GF-D8 (cell line): ENCODE measurements at regions not wholly inside any gene's neighbourhood (a gene's known extent, or its start where the extent isn't known, plus 50 kb on each side); places are given as distances from the start of the nearest gene placed in this dataset.
A peak's percentile ranks its signal among the peaks of the same experiment; 100 is the strongest.

ENCODE experiments used
- DNase-seq: peaks from one replicate; lab custom pipeline; 2025; lab: John Stamatoyannopoulos, UW

DNA sequence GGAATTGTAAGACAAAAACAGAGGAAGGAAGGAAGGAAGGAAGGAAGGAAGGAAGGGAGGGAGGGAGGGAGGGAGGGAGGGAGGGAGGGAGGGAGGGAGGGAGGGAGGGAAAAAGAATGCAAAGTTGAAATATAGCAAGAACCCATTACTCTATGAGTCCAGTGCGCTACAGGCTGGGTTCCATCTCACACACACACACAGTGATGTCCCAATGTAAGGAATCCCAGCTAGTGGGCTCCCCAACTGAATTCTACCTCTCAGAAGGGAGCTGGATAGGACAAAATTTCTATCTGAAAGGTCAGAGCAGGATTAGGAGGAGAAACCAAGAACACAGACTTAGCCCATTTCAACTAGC, 173.4 kb downstream of the DAD1 start:
- no peak for DNase-seq

DNA sequence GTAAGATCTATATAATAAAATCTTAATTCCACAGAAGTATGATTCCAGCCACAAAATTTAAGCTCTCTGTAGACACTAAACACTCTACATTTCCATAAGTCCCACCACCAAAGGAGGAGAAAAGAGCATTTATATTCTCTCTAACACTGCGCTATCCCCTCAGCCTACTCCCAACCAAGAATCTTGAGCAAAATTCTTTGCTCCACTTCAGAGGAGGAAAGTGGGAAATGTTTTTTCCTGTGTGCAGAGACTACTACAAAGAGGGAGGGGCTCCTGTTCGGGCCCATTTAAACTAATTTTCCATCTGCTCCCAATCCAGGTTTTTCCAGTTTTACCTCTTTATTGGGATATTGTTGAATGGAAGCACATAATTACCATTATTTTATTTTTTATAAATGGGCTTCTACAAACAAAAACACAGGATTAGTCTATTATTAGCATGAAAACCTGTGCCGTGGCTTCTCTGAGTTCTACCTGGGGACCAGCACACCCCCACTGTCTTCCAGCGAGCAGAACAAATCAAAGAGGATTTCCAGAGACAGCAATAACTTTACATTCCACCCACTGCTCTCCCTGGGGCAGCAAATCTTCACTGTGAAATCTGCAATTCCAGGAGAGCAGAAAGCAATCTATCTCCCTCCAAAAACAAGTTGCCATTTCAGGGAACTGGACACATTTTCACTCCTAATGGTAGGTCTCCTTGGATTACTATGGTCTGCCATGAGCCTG, 174.0 kb downstream of the DAD1 start:
- no peak for DNase-seq

DNA sequence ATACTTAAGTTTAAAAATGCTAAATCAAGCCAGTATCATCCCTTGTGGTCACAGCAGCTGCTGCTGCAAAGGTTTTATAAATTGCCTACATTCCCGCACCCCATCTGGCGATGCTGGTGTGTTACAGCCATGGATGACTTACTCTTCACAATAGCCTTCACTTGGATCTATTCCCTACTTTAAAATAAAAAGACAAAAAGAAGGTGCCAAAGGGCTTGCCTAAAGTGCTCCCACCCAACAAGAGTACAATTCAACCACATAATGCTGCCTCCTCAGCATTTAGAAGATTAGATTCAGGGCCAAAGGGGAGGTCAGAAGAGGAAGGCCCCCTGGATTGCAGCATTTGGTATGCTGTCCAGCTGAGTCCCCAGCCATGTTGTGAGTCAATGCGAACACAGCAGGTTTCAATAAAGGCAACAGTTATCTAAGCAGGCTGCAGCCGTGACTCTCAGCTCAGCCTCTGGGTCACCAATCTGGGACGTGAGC, 176.1 kb downstream of the DAD1 start:
- no peak for DNase-seq

DNA sequence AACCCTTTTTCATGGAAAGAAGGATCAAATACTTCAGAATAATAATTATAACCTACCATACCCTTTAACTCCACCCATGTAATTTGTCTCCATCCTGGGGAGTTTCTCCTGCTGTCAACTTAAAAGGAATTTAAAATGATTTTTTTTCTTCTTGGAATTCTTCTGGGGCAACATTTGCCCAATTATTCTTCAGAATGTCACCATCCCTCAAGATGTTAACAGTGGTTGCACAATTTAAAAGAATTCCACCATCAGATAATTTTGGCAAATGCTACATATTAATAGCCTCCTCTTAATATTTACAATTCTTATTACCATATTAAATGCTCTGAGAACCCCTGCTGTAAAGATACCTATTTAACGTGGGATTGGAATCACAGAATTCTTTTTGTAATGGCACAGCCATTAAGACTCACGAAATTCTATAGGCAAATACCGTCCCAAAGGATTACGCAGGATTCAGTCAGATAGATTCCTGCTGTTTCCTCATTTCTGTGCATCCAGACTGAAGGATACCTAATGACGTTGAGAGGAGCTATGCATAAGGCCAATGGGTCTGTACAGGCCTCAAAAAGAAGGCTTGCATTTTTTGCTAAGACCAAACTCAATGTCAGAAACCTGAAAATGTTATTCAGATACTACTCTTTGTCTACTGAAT, 177.5 kb downstream of the DAD1 start:
- no peak for DNase-seq

DNA sequence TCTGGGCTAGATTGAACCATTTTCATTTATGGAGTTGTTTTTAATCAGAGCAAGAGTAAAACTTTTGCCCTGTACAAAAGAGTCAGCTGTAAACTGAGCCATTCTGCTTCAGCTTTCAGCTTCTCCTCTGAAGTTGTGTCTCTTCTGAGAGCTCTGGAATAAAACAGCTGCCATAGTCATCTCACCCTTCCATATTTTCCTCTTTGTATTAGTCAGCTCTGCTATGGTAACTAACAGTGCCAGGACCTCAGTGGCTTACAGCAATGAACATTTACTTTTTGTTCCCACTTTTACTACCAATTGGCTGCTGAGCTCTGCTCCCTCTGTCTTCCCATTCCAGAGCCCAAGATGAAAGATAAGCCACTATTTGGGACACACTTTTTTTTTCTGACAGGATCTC, 178.5 kb downstream of the DAD1 start:
- no peak for DNase-seq

DNA sequence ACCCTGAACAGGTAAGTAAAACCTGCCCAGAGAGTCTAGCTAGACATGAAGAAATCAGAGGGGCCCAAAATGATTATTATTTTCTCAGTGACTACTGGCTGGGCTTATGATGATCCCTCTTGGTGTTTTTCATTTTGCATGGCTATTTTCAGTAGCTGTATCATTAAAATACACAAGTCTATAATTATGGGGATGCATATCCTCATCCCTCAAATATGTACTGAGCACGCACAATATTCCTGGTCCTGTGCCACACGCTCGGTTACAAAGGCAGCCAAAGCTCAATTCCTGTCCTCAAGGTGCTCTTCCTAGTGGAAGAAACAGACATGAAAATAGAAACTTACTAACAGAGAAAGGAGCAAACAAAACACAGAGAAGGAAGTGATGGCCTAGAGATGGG, 180.0 kb downstream of the DAD1 start:
- DNase-seq, result no peak

DNA sequence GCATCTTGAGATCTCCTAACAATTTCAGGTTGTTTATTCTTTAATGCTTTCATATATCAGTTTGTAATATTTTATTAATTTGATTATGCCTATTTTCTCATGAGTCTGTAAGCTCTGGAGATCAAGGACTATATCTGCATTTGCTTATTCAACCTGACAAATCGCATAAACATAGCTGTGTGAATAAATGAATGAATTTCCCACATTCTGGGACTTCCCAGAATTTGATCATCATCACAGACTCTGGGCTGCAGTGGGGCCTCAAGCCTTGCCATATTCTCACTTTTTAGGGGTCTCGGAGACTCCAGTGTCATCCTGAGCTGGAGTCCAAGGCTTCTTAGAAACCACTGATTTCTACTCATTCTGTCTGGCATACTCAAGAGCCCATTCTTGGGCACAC, 180.5 kb downstream of the DAD1 start:
- DNase-seq, result no peak

DNA sequence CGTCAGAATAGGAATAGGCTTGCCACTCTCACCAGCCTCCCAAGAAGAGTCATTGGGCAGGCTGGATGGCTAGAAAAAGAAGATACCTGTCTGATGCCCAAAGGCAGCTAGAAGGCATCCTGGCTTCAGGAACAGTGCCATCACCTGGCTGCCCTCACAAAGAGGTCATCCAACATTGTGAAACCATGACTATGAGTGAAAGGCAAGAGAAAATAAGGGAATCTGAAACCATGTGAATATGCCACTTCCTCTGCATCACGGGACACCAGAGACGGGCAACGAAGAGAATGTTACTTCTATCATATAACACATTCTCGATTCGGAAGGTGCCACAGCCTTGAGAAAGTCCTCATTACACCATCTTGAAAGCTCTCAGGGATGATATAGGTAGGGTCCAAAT, 182.0 kb downstream of the DAD1 start:
- no peak for DNase-seq

DNA sequence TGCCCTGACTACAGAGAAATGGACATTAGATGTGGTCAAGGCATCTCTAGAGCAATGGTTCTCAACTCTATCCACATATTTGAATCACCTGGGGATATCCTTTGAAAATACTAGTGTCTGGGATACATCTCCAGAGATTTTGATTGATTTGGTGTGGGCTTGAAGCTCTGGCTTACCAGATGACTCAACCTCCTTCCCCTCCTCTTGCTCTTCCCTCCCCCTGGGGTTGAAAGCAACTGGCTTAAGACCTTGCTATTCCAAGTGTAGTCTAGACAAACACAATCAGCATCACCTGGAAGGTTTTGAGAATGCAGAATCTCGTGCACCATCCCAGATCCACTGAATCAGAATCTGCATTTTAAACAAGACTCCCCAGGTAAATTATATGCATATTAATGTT, 183.8 kb downstream of the DAD1 start:
- no peak for DNase-seq

DNA sequence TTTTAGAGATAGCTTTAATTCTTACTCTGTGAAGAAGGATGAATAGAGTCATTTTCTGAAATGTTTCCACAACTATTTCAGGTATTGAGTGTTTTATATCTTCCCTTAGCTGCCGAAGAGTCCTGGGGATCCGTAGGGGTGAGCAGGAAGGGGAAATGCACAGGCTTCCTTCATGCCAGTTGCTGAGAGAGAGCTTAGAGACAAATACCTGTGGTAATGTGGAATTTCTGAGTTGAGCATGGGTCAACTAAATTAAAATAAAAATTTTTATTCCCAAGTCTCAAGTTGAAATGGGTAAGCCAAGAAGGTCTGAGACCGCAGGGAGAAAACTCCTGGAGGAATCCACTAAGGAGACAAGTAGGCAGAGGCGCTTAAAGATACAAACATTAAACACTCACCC, 185.7 kb downstream of the DAD1 start:
- no peak for DNase-seq

DNA sequence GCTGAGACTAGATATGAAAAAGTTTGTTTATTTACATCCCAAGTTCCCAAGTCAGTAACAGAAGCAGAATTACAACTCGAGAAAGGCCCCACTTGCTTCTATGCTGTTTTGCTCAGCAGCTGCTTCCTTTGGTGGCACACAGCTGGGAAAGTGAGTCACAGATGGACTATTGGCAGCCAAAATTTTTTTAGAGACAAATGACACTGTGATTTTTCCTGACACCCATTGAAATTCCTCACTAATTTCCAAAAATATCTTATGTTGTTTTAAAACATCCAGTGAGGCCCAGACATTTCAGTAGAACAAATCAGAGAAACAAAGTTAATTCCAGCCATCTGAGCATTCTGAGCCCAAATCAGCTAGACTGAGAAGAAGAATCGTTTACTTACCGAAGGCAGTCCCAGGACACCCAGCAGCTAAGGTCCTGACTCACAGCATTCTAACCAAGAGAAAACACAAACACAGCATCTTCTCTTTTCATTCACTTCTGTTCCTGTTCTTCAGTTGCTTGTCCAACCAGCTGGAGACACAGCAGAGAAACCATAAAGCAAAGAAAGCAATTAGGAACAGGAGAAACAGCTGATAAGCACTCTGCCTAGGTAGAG, 188.3 kb downstream of the DAD1 start:
- no peak for DNase-seq

DNA sequence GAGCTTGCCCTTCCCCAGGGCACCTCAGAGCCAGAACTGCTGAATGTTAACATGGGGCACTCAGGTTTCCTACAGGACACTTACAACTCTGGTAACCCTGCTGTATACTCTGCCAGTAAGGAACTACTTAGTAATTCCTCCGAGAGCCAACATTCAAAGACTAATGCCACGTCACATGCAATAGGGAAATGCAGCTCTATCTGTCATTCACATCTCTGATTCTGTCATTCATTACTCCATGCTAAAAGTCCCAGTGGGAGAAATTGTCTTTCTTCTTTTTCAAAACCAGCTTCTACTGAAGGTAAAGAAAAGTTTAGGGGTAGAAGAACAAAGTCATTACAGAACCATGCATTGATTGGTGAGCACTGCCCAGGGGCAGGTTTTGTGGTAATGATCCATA, 189.2 kb downstream of the DAD1 start:
- no peak for DNase-seq

DNA sequence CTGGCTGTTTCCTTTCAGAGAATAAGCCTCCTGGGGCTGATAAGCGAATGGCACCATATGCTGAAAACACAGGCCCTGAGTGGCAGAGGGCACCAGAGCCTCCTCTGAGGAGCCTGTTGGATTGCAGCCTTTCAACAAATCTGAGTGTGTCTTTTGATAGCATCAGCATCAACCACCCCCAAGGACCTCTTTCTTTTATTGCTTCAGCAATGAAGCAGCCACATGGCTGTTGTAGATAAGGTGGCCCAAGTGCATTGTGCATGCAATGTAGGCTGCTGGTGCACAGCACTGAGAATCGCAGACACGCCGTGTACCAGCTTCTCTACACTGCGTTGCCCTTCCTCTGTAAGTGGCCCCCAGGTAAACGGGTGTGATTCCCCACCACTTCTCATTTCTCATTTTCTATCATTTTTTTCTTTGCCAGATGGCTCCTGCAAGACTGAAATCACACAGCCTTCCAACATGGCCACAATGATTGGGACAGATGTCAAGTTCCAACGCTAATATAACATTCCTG, 191.7 kb downstream of the DAD1 start:
- DNase-seq, result no peak

DNA sequence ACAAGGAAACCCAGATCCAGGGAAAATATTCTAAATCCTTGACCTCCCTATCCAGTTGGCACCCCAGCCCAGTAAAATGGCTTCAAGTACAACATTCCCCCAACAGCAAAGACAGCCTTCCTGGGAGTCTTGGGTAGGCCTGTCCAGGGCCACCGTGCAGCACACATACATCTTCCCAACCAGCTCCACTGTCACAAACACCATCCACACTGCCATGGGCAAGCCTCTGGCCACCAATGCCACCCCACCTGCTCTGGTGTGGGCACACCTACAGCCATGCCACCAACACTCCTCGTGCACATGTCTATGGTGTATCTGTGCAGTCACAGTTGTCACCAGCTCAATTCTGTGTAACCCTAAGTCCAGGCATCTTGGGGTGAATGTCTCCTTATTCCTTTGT, 193.2 kb downstream of the DAD1 start:
- DNase-seq, result no peak

DNA sequence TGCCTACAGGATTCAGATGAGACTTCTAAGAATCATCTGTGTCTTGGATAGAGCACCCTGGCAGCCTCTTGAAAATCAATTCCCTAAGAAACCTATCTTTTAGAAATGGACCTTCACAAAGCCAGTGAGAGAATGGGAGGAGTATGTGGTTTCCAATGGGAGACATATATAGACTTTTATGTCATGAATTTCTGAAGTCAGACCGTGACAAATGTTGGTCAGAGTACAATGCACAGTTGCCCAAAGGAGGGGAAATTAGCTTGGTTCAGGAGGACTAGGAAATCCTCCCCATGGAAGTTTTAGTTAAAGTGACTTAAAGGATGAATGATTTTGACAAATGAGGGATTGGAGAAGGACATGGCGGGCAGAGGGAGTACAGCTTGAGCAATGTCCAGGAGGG, 194.4 kb downstream of the DAD1 start:
- no peak for DNase-seq

DNA sequence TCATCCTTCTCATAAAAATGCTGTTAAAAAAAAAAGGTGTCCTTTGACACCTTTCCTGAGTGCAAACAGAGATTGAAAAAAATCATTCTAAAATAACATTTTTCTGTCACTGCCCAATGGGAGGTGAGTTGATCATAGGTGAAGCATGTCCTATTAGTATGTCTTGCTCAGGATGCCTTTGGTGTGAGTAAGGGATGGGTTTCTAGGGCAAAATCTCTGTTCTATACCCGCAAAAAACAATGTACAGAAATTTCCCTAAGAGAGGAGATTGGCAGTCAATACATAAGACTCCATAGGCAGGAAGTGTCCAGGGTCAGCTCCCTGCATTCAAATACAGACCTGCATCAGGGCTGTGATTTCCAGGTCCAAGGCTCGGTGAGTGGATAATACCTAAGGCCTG, 195.2 kb downstream of the DAD1 start:
- DNase-seq, result no peak

DNA sequence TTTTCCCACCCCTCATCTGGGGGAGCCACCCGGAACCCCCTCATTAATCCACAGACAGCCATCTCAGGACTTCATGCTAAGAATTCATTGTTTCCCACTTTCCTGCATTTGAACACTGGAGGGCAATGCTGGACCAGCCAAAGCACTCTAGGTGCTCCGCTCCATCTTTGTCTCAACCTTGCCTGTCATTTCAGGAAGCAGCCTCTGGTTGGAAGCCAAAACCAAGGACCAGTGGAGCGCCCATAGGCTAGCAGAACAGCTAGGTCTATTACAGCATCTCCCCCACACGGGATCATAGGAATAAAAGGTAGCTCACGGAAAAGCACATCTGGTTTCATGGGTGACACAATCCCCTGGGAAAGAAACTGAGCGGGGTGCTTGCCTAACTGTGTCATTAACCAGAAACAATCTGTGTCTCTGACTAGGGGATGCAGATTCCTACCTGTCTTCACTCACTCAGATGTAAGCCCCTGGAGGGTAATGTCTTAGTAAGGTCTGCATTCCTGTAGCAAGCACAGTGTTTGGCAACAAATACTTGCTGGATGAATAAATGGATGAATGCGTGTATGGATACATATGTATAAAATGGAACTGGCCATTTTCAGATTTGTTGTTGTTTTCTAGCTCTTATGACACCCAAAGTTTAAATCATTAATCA, 197.0 kb downstream of the DAD1 start:
- DNase-seq, result peak; percentile 75

DNA sequence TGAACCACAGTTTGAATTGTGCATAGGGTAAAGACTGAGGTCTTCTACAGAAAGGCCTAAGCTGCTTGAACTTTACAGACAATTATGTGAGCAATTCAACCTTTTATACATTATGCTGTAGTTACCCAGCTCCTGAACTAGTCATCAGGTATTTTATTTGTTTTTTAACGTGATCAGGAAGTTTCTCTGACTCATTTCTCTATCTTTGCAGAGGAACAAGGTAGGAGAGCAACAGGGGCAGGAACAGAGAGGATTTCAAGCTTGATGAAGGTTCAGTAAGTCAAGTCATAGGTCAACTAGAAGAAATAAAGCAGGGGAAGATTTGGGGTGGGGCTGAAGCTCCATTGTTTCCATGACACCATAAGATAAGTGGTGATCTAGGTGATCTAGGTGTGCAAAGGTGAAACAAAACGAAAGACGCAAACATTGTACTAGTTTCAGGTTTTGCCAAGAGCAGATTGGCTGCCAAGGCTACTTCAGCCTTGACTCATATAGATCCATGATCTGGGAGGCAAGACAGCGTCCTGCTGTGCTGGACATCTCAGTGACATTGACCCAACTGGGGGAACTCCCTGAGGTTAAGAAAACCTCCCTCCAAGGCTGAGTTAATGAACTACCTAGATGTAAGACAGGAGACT, 198.1 kb downstream of the DAD1 start:
- DNase-seq, result no peak

DNA sequence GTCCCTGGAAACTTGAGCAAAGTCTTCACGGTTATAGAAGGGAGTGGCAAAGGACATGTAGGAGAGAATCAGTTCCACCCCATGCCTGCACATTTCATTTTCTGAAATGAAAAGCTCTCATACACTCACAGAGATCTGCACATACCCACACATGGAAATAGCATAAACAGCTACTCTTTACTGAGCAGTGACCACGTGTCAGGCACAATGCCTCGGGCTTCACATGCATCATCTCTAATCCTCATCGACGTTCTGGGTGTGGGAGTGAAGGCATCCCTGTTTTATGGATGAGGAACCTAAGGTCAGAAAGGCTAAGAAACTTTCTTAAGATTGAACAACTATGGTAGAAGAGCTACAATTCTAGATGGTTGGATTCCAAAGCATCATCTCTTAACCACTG, 198.8 kb downstream of the DAD1 start:
- DNase-seq, result no peak

DNA sequence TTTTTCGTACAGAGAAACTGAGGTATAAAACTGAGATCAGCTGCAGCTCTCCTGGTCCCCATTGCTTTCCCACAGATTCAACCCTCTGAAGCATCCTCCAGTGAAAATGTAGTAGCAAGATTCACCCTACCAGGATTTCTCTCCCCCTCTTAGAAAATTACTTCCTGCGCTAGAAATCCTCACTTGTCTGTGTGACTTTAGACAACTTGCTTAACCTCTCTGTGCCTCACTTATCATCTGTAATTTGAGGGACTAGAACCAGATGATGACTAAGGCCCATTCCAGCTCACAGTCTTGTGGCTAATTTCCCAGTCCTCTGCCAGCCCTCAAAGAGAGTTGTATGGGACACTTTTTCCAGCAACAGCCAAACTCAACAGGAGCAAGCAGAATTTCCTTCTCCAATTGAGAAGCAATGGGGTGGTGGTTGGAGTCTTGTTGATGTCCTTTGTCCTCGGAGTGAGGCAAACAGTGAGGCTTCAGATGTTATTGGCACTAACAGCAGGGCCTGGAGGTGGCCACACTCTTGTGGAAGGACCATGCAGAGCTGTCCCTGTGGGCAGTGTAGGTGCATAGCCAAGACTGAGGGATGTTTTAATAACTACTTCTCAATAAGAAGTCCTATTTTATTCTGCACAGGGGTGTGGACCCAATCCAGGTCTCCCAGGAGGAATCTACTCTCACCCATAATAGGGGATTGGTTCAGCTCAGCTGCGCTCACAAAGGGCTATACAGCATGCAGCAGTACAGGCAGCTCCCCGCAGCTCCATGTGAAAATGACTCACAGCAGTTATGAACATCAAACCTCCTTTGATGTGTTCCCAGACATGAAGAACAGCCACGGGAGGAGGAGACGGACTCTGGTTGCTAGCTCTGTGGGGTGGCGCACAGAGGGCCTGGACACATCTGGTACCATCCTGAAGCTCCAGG, 200.1 kb downstream of the DAD1 start:
- no peak for DNase-seq

DNA sequence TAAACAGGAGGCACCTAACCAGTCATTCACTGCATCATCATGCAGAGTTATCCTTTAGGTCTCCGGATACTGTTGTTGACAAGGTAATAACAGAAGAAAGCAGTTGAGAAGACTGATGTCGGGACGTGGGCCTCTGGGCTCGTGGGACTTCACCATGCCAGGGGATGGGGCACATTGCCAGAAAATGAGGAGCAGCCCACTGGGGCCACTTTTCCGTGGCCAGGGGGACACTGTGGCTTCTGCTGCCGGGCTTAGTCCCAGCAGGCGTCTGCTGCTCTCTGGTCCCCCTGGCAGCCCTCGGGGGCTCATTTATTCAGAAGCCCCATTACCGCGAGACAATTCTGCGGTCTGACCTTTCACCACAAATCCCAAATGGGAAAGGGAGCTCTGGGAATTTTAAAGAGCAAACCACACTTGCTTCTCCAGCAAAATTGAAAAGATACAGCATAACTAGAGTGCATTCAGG, 201.2 kb downstream of the DAD1 start:
- no peak for DNase-seq
